Stimulated activated CD8-positive, alpha-beta memory T cell treated with anti-CD3 and anti-CD28 coated beads, Interleukin-15, amount 100 ng/mL, for 1 hour (primary cell): ENCODE measurements at regions not wholly inside any gene's neighbourhood (a gene's known extent, or its start where the extent isn't known, plus 50 kb on each side); places are given as distances from the start of the nearest gene placed in this dataset.
"Not testable (repeated sequence)": the region's sequence is repeated elsewhere in the genome, so short reads cannot be mapped to it uniquely, and the experiment has no call there.

Source experiments
- DNase-seq: peaks from one replicate; pipeline ENCODE4 v3.0.0-alpha.2; 2020; ENCODE audit warnings: low read depth

- not testable (repeated sequence) for DNase-seq
Measured at GRCh38 chr2:89221474-89221873, 530.0 kb downstream of the RPIA start.

DNA sequence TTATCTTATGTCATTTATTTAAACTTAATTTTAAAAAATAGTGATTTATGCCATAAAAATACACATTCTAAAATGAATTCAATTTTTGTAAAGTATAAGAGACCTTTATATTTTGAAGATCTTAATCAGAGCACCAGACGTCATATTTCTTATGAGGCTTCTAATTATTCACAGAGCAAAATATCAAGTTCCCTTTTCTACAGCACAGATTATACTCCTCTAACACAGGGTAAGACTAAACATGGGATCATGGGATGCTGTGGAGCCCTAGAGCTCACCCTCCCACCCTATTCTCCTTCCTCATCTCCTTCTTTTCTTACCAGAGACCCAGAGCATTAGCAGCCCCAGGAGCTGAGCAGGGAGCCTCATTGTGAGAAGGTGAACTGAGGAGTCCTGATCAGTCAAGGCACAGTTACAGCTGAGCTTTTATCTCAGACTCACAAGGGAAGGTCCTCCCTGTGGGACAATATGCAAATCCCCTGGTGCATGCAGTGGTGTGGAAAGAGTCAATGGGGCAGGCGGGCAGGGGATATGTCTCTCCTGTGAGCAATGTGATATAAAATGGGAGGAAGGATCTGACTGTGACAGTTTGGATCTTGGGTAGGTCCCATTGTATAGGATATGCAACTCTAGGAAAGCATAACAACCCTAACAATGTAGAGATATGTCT lies 530.7 kb downstream of the RPIA start:
- not testable (repeated sequence) for DNase-seq

GRCh38 chr2:89224803-89225202 lies 533.3 kb downstream of the RPIA start:
- not testable (repeated sequence) for DNase-seq

- DNase-seq: not testable (repeated sequence)
Measured at GRCh38 chr2:89229979-89230378, 538.5 kb downstream of the RPIA start.

DNA sequence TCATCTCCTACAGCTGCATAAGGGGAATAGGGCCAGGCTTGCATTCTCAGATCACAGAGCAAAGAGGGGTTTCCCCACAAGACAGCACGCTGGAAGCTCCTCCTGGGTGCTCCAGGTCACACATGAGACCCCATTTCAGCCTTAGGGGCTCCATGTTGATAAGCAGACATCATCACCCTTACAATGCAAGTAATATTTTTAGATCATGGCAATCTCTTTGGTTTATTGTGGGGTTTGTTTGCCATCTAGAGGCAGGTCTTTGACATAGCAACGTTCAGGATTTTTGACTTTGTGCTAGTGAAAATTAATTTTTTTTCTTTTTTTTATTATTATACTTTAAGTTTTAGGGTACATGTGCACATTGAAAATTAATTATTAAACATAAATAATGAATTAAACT lies 539.8 kb downstream of the RPIA start:
- DNase-seq: not testable (repeated sequence)

DNA sequence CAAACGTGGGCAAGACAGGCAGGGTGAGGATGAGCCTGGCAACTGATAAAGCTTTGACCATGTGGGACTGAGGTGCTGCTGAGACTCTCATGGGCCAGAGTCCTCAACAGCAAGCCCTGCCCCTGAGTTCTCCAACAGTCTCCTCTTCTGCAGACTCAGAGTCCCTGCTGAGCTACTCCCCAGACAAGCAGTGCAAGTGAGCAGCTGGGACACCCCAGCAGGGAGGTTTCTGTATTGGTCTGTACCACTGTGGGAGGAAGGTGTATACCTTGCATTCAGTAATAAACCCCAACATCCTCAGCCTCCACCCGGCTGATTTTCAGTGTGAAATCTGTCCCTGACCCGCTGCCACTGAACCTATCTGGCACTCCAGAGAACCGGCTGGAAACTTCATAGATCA lies 542.5 kb downstream of the RPIA start:
- not testable (repeated sequence) for DNase-seq

DNA sequence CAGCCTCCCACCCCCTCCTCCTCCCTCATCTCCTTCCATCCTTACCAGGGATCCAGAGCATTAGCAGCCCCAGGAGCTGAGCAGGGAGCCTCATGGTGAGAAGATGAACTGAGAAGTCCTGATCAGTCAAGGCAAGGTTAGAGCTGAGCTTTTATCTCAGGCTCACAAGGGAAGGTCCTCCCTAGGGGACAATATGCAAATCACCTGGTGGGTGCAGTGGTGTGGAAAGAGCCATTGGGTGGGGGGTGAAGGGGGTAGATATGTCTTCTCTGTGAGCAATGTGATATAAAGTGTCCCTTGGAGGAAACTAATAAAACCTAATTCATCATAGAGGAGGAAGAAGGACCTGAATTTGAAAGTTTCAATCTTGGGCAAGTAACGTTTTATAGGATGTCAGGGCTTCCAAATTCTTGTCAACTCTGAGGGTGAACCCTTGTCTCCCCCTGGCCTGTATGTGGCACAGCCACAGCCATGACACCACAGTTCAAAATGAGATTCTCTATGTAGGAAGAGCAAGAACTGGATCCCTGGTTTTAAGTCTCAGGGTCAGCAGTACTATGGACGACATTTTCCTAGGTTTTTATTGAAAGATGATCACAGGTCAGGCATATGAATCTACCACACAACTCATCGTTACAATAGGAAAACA lies 543.5 kb downstream of the RPIA start:
- DNase-seq: not testable (repeated sequence)

DNA sequence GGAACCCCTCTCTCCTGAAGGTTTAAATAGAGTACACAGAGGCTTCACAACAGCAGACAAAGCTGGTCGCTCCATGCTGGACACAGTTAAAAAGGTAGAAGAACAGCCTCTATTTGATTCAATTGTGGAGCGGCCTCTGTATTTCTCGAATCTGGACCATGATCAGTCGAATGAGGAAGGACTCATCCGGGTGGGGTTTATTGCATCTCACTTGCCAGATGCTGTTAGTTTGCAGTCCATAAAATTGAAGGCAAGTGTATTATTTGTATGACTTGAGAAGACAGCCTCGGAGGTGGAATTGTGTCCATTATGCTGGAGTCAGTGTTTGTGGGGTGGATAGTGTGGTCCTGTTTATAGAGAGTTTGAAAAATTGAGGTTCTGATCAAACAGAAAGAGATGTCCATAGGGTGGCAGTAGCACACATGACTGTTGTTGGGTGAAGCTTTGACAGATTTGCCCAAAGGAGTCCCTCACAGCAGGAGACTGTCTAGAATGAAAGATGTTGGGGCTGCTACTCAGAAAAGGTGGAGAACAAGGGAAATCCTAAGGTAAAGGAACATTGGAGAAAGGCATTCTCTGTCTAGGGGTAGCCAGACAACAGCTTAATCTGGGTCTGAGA lies 545.5 kb downstream of the RPIA start:
- DNase-seq: not testable (repeated sequence)

GRCh38 chr2:89237783-89238182 lies 546.3 kb downstream of the RPIA start:
- not testable (repeated sequence) for DNase-seq

- not testable (repeated sequence) for DNase-seq
Measured at GRCh38 chr2:89243114-89243700, 551.7 kb downstream of the RPIA start.

DNA sequence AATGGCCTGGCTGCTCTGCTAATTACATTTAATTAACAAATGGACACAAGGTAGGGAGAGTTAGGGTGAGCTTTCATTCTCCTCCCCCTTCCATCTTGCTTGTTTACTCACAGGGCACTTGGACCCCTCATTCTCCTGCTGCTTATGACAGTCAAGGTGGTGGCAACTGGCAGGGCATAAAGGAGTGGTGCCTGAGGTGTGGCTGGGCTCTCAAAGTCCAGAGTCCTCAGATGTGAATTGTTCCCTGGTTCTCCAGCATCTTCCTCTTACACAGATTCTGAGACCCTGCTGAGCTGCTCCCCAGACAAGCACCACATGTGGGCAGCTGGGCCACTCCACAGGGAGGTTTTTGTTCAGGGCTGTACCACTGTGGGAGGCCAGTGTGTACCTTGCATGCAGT lies 552.9 kb downstream of the RPIA start:
- not testable (repeated sequence) for DNase-seq

- DNase-seq: not testable (repeated sequence)
Measured at GRCh38 chr2:89245478-89245877, 554.0 kb downstream of the RPIA start.

DNA sequence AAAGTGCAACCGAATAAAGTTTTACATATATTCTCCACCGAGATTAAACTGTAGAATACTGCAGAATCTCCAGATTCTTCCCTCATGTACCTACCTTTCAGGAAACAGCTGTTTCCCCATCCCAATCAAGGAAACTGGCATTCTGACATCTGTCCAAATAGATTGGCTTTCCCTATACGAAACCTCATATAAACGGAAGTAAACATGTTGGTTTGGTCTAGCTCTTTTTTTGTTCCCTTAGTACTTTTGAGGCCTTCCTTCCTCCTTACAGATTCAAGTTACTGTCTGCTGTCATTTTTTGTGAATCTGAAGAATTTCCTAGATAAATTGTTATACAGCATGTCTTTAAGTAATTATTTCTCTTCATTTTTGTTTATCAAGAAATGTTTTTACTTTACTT lies 554.6 kb downstream of the RPIA start:
- DNase-seq: not testable (repeated sequence)

DNA sequence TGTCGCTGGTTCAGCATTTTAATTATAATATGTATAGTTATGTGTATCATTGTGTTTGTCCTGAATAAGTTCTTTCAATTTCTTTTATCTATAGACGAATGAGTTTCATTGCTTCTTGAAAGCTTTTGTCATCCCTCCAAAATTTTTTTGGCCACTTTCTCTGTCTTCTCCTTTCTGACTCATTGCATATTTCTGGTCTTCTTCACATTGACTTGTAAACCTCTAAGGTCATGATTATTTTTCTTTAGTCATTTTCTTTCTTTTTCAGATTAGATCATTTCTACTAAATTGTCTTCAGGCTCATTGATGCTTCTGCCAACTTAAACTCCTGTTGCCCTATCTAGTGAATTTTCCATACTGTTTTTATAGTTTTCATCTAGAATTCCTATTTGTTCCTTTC lies 555.1 kb downstream of the RPIA start:
- not testable (repeated sequence) for DNase-seq

GRCh38 chr2:89255013-89255412 lies 563.5 kb downstream of the RPIA start:
- DNase-seq: not testable (repeated sequence)

DNA sequence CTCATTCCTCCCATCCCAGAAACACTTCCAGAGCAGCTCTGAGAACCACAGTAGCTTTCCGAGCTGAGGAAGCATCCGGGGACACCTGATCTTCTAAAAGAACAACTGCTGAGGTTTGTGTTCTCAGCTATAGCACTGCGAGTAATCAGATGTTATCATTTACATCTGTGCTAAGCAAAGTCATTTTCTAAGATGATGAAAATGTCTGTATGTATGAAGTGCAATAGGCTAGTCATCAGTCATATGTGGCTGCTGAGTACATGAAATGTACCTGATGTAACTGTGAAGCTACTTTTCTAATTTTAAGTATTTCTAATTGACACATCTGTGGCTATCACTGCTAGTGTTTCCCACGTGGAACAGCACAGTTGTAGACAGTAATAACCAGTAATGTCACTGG lies 582.0 kb downstream of the RPIA start:
- DNase-seq: not testable (repeated sequence)

DNA sequence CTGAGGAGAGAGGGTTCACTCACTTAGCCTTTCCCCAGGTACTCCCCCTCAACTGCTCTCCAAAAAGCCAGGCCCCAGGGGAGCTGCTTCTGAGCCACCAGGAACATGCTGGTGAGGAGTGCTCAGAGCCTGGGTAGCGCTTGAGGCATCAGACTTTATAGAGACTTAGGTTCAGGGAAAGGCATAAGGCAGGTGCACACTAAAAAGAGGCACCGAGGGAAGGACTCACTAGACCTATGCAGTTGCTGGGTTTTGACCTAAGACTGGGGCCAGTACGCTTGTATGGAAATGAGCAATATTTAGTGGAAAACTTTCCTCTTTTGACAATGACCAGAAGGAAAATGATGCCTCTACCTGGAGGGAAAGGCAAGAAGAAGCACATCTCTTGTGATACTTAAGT lies 589.1 kb downstream of the RPIA start:
- DNase-seq: not testable (repeated sequence)

GRCh38 chr2:89286448-89287080 lies 595.1 kb downstream of the RPIA start:
- DNase-seq: not testable (repeated sequence)

GRCh38 chr2:89287084-89287483 lies 595.6 kb downstream of the RPIA start:
- DNase-seq: not testable (repeated sequence)

- not testable (repeated sequence) for DNase-seq
Measured at GRCh38 chr2:89291717-89292298, 600.3 kb downstream of the RPIA start.

DNA sequence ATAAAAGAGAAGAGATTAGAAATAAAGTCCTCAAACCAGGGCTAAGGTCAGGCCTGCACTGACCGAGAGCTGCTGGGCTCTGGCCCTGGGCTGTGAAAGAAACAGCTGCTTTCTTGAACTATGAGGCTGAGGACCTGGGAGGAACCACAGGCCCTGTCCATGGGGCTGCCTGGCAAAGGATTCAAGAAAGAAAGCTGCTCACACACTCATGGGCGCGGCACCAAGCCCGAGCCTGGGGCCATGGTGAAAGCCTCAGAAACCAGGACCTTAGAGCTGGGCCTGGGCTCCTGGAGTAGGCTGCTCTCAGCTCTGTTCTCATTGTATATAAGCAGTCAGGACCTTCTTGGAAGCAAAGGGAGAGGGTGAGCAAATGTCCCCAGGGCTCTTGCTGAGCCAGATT lies 601.9 kb downstream of the RPIA start:
- DNase-seq: not testable (repeated sequence)

DNA sequence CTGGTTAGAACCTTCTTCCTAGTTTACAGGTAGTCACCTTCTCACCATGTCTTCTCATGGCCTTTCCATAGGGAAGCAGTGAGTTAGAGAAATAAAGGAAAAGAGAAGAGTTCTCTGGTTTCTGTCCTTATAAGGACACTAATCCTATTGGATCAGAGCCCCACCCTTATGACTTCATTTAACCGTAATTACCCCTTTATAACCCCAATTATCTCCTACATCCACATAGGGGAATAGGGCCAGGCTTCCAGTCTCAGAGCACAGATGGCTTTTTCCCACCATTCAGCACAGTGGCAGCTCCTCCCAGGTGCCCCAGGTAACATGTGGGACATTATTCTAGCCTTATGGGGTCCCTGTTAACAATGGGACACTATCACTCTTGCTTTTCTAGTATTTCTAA lies 602.9 kb downstream of the RPIA start:
- not testable (repeated sequence) for DNase-seq
